Lower leg skin (tissue), 3 donors: ENCODE measurements at regions not wholly inside any gene's neighbourhood (a gene's known extent, or its start where the extent isn't known, plus 50 kb on each side); places are given as distances from the start of the nearest gene placed in this dataset.
"Not testable (repeated sequence)": the region's sequence is repeated elsewhere in the genome, so short reads cannot be mapped to it uniquely, and the experiment has no call there.

Experiments
- POLR2A ChIP-seq, 2 donors: fragments of 450-650 bp; IDR thresholded peaks; one replicate each; pipeline ENCODE4 v1.6.1; 2016 to 2017; ENCODE audit warnings: antibody characterized with exemption in 2 of 2, mild to moderate bottlenecking in 1 of 2, moderate library complexity in 1 of 2
- TF ChIP-seq, protein P1 (sequence below), 3 donors: fragments of 450-650 bp; IDR thresholded peaks; one replicate each; pipeline ENCODE4 v1.5.1; 2016; ENCODE audit warnings: antibody characterized with exemption in 3 of 3, mild to moderate bottlenecking in 3 of 3, moderate library complexity in 2 of 3

DNA sequence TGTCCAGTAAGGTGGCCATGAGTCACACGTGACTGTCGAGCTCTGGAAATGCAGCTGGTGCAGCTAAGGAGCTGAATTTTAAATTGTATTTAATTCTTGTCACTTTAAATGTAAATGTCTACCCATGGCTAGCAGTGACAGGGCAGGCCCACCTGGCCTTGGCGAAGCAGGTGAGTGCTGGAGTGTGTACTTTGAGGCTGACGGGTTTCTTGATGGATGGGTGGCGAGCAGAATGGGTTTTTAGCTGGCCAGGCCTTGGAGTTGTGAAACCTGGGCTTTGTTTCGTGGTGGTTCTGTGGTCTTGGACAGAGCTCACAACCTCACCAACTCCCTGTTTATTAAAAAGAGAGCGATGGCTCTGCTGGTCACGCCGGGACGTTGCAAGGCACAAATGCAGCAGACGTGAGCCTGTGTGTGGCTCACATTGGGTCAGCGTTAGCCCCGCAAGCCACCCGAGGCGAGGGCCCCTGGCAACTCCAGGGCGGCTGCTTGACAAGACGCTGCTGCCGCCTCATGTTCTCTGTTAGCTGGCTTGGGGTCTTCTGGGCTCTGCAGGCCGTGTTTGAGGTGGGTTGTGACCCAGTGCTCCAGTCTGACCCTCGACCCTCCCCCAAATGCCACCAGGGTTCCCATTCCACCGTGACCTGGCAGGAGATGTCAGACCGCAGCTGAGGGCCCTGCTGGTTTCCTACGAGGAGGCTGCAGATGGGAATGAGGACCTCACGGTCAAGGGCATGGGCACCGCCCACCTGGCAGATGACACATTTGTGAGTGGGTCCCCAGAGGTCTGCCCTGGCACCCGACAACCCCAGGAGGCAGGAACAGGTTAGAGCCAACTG lies 184.1 kb upstream of the ZNF469 start:
- TF ChIP-seq POLR2A (IDR thresholded peaks at IDR 0.05) = not testable (repeated sequence)
- TF ChIP-seq, protein P1, sequence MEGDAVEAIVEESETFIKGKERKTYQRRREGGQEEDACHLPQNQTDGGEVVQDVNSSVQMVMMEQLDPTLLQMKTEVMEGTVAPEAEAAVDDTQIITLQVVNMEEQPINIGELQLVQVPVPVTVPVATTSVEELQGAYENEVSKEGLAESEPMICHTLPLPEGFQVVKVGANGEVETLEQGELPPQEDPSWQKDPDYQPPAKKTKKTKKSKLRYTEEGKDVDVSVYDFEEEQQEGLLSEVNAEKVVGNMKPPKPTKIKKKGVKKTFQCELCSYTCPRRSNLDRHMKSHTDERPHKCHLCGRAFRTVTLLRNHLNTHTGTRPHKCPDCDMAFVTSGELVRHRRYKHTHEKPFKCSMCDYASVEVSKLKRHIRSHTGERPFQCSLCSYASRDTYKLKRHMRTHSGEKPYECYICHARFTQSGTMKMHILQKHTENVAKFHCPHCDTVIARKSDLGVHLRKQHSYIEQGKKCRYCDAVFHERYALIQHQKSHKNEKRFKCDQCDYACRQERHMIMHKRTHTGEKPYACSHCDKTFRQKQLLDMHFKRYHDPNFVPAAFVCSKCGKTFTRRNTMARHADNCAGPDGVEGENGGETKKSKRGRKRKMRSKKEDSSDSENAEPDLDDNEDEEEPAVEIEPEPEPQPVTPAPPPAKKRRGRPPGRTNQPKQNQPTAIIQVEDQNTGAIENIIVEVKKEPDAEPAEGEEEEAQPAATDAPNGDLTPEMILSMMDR (IDR thresholded peaks at IDR 0.05) = not testable (repeated sequence)
